ENCODE measurements at regions not wholly inside any gene's neighbourhood (a gene's known extent, or its start where the extent isn't known, plus 50 kb on each side); places are given as distances from the start of the nearest gene placed in this dataset.

DNA sequence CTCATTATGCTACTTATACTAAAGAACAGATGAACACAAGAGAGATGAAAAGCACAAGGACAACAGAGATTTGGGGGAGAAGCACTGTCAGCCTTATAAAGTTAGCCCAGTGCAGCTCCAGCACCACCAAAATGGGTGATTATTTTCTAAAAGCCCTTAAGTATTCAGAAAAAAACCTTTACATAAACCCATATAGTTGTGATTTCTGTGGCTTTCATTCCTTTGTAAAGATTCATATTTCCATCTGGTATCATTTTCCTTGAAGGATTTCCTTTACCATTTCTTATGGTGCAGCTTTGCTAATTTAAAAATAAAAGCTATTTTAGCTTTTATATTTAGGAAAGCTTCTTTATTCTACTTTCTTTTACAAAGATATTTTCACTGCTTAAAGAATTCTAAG, 311.0 kb downstream of the TMEM167A start:
- Histone ChIP-seq H3K4me1 (no peaks in the 10 kb centered on the region), H3K36me3 (no peaks in the 10 kb centered on the region), H3K4me3 (no peak overlapping the region), H3K27ac (no peak overlapping the region), H3K9me3 (no peaks in the 10 kb centered on the region), H3K27me3 (no peaks in the 10 kb centered on the region)
- TF ChIP-seq CTCF (IDR thresholded peaks at IDR 0.05) (no peak), POLR2AphosphoS5 (IDR thresholded peaks at IDR 0.05) (no peak), POLR2A (IDR thresholded peaks at IDR 0.05) (no peak), EP300 (IDR thresholded peaks at IDR 0.05) (no peak)
- ATAC-seq (ENCODE audit: low FRiP score in 2 of 2) (no peak), DNase-seq (no peak)

GRCh38 chr5:82765765-82766164, 311.4 kb downstream of the TMEM167A start:
- H3K36me3 ChIP-seq, result no peaks in the 10 kb centered on the region
- ATAC-seq (ENCODE audit: low FRiP score in 2 of 2) (no peak), DNase-seq (no peak)
- no peaks in the 10 kb centered on the region for H3K27me3 ChIP-seq
- H3K27ac ChIP-seq, result no peak overlapping the region
- H3K4me3 ChIP-seq, result no peak overlapping the region
- peaks cover 0 to 2% (median 0%) of the 10 kb centered on the region in 4 donors for H3K9me3 ChIP-seq
- 52 to 59% methylated on average over 3 of the region's 3 CpGs for WGBS, 2 donors
- TF ChIP-seq POLR2A (IDR thresholded peaks at IDR 0.05) (no peak), POLR2AphosphoS5 (IDR thresholded peaks at IDR 0.05) (no peak), CTCF (IDR thresholded peaks at IDR 0.05) (no peak), EP300 (IDR thresholded peaks at IDR 0.05) (no peak)
- H3K4me1 ChIP-seq, result no peaks in the 10 kb centered on the region

DNA sequence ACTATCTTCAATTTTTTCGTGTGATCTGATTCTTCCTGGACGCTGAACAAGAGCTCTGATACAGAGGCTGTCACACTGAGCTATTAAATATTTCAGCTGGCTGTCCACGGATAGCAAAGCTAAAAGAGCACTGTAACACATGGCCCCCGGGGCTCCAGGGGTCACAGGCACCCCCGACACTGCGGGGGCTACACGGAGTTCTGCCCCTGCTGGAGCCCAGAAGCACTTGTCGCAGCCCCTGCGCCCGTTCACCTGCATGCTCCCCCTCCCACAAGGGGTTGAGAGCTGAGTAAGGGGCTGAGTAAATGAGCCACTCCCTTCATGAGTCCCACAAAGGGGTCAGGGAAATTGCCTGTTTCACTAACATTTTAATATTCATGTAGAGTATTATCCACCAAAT, 316.3 kb downstream of the TMEM167A start:
- no peak overlapping the region for H3K27ac ChIP-seq
- DNase-seq (peak in 1 of 2 donors; percentile 59), ATAC-seq (ENCODE audit: low FRiP score in 2 of 2) (no peak)
- no peaks in the 10 kb centered on the region for H3K4me1 ChIP-seq
- H3K36me3 ChIP-seq, result no peaks in the 10 kb centered on the region
- H3K27me3 ChIP-seq, result no peaks in the 10 kb centered on the region
- WGBS, 2 donors, result 87 to 91% methylated on average over 8 to 10 of the region's 10 CpGs
- TF ChIP-seq POLR2AphosphoS5 (IDR thresholded peaks at IDR 0.05), result no peak
- no peak for TF ChIP-seq CTCF (IDR thresholded peaks at IDR 0.05)
- peaks cover 0 to 3% (median 0%) of the 10 kb centered on the region in 4 donors for H3K9me3 ChIP-seq
- H3K4me3 ChIP-seq, result no peak overlapping the region

DNA sequence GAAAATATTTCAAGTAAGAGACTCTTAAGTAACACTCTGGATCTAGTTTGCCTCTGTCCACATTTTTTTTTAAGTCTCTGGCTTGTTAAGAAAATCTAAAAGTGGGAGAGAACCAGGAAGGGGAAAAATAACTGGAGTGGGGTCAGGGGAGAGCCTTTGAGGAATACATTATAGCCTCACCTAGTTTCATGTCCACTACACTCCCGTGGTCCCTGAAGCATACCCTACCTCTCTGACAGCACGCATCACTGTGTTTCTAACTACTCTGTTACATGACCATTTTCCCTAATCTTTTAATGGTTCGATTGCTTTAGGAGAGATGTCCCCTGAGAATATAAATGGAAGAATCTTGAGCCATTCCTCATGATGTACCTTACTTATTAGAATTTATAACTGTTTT, 318.3 kb downstream of the TMEM167A start:
- H3K4me3 ChIP-seq, result no peak overlapping the region
- peaks cover 0 to 3% (median 0%) of the 10 kb centered on the region in 4 donors for H3K9me3 ChIP-seq
- 83 to 90% methylated on average over 3 of the region's 3 CpGs for WGBS, 2 donors
- TF ChIP-seq EP300 (IDR thresholded peaks at IDR 0.05) (no peak), POLR2AphosphoS5 (IDR thresholded peaks at IDR 0.05) (no peak)
- no peak overlapping the region for H3K27ac ChIP-seq
- no peaks in the 10 kb centered on the region for H3K4me1 ChIP-seq
- ATAC-seq (ENCODE audit: low FRiP score in 2 of 2) (no peak), DNase-seq (no peak)
- no peaks in the 10 kb centered on the region for H3K36me3 ChIP-seq
- H3K27me3 ChIP-seq, result no peaks in the 10 kb centered on the region

DNA sequence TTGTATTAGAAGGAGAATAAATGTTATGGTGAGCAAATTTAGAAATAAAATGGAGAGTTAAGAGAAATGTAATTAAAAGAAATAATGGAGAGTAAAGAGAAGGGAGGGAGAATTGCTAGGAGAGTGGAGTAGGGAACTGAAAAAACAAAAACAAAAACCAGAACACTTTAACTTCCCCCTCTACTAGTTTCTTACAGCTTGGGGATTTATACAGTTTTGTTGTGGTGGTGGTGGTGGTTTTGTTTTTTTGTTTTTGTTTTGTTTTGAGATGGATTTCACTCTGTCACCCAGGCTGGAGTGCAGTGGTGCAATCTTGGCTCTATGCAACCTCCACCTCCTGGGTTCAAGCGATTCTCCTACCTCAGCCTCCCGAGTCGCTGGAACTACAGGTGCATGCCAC, 322.4 kb downstream of the TMEM167A start:
- ATAC-seq (ENCODE audit: low FRiP score in 2 of 2) (no peak), DNase-seq (no peak)
- Histone ChIP-seq H3K9me3 (peaks cover 0 to 5% (median 0%) of the 10 kb centered on the region in 4 donors), H3K27me3 (no peaks in the 10 kb centered on the region), H3K4me1 (peaks cover 0 to 3% (median 0%) of the 10 kb centered on the region in 4 donors), H3K36me3 (no peaks in the 10 kb centered on the region), H3K4me3 (no peak overlapping the region), H3K27ac (no peak overlapping the region)
- 89 to 91% methylated on average over 3 of the region's 3 CpGs for WGBS, 2 donors
- TF ChIP-seq CTCF (IDR thresholded peaks at IDR 0.05) (no peak), POLR2AphosphoS5 (IDR thresholded peaks at IDR 0.05) (no peak), POLR2A (IDR thresholded peaks at IDR 0.05) (no peak)

Data from upper lobe of left lung (tissue), 6 donors.